IMR-90 (cell line): ENCODE measurements at regions not wholly inside any gene's neighbourhood (a gene's known extent, or its start where the extent isn't known, plus 50 kb on each side); places are given as distances from the start of the nearest gene placed in this dataset.

Experiments
- ATAC-seq: fragments of 200-7000 bp; cut with Tn5 transposase; 2 replicates; pipeline ENCODE4 v1.9.1; 2020; ENCODE audit warnings: low read depth, mild to moderate bottlenecking, moderate library complexity
- BruUV-seq: library from RNA; stranded (reverse); fragments of 400-500 nt; replicated peaks from 2 replicates; lab custom pipeline; 2021; lab: Mats Ljungman, UMichigan
- CTCF ChIA-PET: fragments of 300-600 bp; formaldehyde crosslinking; extraction: SDS; loops from one replicate; lab custom pipeline; 2021; ENCODE audit warnings: antibody characterized with exemption; lab: Yijun Ruan, JAX
- POLR2A ChIA-PET: fragments of 300-600 bp; sonication (Branson Sonifier 250); formaldehyde crosslinking; loops from one replicate; lab custom pipeline; 2022; ENCODE audit warnings: antibody characterized with exemption; ENCODE audit not compliant: unreplicated experiment; lab: Charles Lee
- DNase-seq: peaks from one replicate; pipeline ENCODE4 v3.0.0; 2013
- H2AFZ ChIP-seq: replicated peaks from 2 replicates; pipeline ENCODE3; 2013; ENCODE audit warnings: low read length, mild to moderate bottlenecking; ENCODE audit not compliant: poor library complexity
- H2AK5ac ChIP-seq: 2 replicates; pipeline ENCODE4 v1.6.1; 2013; ENCODE audit warnings: low read depth, low read length, inconsistent platforms
- H2AK9ac ChIP-seq: replicated peaks from 2 replicates; pipeline ENCODE3; 2013; ENCODE audit warnings: mild to moderate bottlenecking, low read depth, low read length, moderate library complexity; ENCODE audit not compliant: poor library complexity
- H2BK120ac ChIP-seq: 2 replicates; pipeline ENCODE4 v1.6.1; 2013; ENCODE audit warnings: low read depth, low read length, inconsistent platforms
- H2BK15ac ChIP-seq: 3 replicates; pipeline ENCODE4 v1.6.1; 2013; ENCODE audit warnings: low read depth, low read length, inconsistent platforms
- H2BK20ac ChIP-seq: 2 replicates; pipeline ENCODE4 v1.6.1; 2013; ENCODE audit warnings: low read depth, mild to moderate bottlenecking, inconsistent platforms, low read length, moderate library complexity
- H2BK5ac ChIP-seq: 2 replicates; pipeline ENCODE4 v1.6.1; 2013; ENCODE audit warnings: mild to moderate bottlenecking, low read depth, low read length, inconsistent platforms; ENCODE audit not compliant: poor library complexity, severe bottlenecking
- H3K14ac ChIP-seq: replicated peaks from 2 replicates; pipeline ENCODE4 v1.6.1; 2013; ENCODE audit warnings: low read depth, low read length, inconsistent platforms
- H3K18ac ChIP-seq: 2 replicates; pipeline ENCODE4 v1.6.1; 2013; ENCODE audit warnings: low read depth, low read length, control low read depth
- H3K23ac ChIP-seq: 2 replicates; pipeline ENCODE4 v1.6.1; 2013; ENCODE audit warnings: low read depth, low read length, inconsistent platforms
- H3K27ac ChIP-seq: 2 replicates; pipeline ENCODE4 v1.5.1; 2013; ENCODE audit warnings: mild to moderate bottlenecking, control low read depth, low read length; ENCODE audit not compliant: insufficient read depth
- H3K27me3 ChIP-seq: 2 replicates; pipeline ENCODE4 v1.6.1; 2013; ENCODE audit warnings: low read length; ENCODE audit not compliant: control insufficient read depth, insufficient read depth
- H3K36me3 ChIP-seq: 2 replicates; pipeline ENCODE4 v1.6.1; 2013; ENCODE audit warnings: low read length, mixed read lengths; ENCODE audit not compliant: control insufficient read depth, insufficient read depth
- H3K4ac ChIP-seq: 2 replicates; pipeline ENCODE4 v1.6.1; 2013; ENCODE audit warnings: low read depth, low read length, inconsistent platforms
- H3K4me1 ChIP-seq: 2 replicates; pipeline ENCODE4 v1.6.1; 2013; ENCODE audit warnings: low read length, mixed read lengths; ENCODE audit not compliant: control insufficient read depth, insufficient read depth
- H3K4me2 ChIP-seq: 2 replicates; pipeline ENCODE4 v1.6.1; 2013; ENCODE audit warnings: low read depth, mild to moderate bottlenecking, control low read depth, low read length, moderate library complexity
- H3K4me3 ChIP-seq: 2 replicates; pipeline ENCODE4 v1.5.1; 2013; ENCODE audit warnings: low read depth, mild to moderate bottlenecking, control low read depth, low read length, moderate library complexity; ENCODE audit not compliant: insufficient read depth
- H3K56ac ChIP-seq: 2 replicates; pipeline ENCODE4 v1.6.1; 2013; ENCODE audit warnings: low read length, inconsistent platforms; ENCODE audit not compliant: insufficient read depth; ENCODE audit errors: extremely low read depth
- H3K79me1 ChIP-seq, 2 experiments: 2 replicates each; pipeline ENCODE4 v1.6.1; 2013; ENCODE audit warnings: low read length in 2 of 2, inconsistent platforms in 1 of 2, low read depth in 1 of 2
- H3K9ac ChIP-seq: 2 replicates; pipeline ENCODE4 v1.6.1; 2013; ENCODE audit warnings: low read depth, low read length, control low read depth
- H3K9me1 ChIP-seq: 2 replicates; pipeline ENCODE4 v1.6.1; 2013; ENCODE audit warnings: low read length, inconsistent platforms; ENCODE audit not compliant: insufficient read depth
- H3K9me3 ChIP-seq: 2 replicates; pipeline ENCODE4 v1.6.1; 2013; ENCODE audit warnings: low read length; ENCODE audit not compliant: control insufficient read depth, insufficient read depth
- H4K20me1 ChIP-seq: 2 replicates; pipeline ENCODE4 v1.6.1; 2013; ENCODE audit warnings: low read length, inconsistent platforms; ENCODE audit not compliant: insufficient read depth
- H4K5ac ChIP-seq: 2 replicates; pipeline ENCODE4 v1.6.1; 2013; ENCODE audit warnings: mild to moderate bottlenecking, low read depth, low read length, control low read depth
- H4K8ac ChIP-seq, 2 experiments: 2 replicates each; pipeline ENCODE4 v1.6.1; 2013; ENCODE audit warnings: low read depth in 2 of 2, low read length in 2 of 2, control low read depth in 1 of 2, inconsistent platforms in 1 of 2
- H4K91ac ChIP-seq: 2 replicates; pipeline ENCODE4 v1.6.1; 2013; ENCODE audit warnings: low read depth, low read length, inconsistent platforms; ENCODE audit not compliant: insufficient read depth
- BHLHE40 ChIP-seq: fragments of 150-350 bp; IDR thresholded peaks from 2 replicates; pipeline ENCODE4 v1.6.1; 2016; ENCODE audit warnings: mild to moderate bottlenecking, low read depth, low read length
- CEBPB ChIP-seq: IDR thresholded peaks from 2 replicates; pipeline ENCODE4 v1.6.1; 2012; ENCODE audit warnings: low read depth, low read length, improper control_type of control experiment
- CHD1 ChIP-seq: IDR thresholded peaks from 2 replicates; pipeline ENCODE4 v1.6.1; 2012; ENCODE audit warnings: low read depth, low read length, improper control_type of control experiment
- CTCF ChIP-seq: conservative IDR thresholded peaks from 2 replicates; pipeline ENCODE4 v1.5.1; 2012; ENCODE audit warnings: mild to moderate bottlenecking, low read depth, low read length, improper control_type of control experiment
- ELK1 ChIP-seq: fragments of 150-350 bp; IDR thresholded peaks from 2 replicates; pipeline ENCODE4 v1.6.1; 2016; ENCODE audit warnings: low read depth, mild to moderate bottlenecking, low read length, moderate library complexity, borderline replicate concordance
- FOS ChIP-seq: fragments of 150-350 bp; IDR thresholded peaks from 2 replicates; pipeline ENCODE4 v1.6.1; 2016; ENCODE audit warnings: low read depth, low read length
- MAFK ChIP-seq: IDR thresholded peaks from 2 replicates; pipeline ENCODE4 v1.6.1; 2012; ENCODE audit warnings: low read depth, low read length, improper control_type of control experiment
- MAZ ChIP-seq: IDR thresholded peaks from 2 replicates; pipeline ENCODE4 v1.6.1; 2012; ENCODE audit warnings: low read depth, mild to moderate bottlenecking, low read length, improper control_type of control experiment, moderate library complexity, borderline replicate concordance
- NFE2L2 ChIP-seq: fragments of 150-350 bp; IDR thresholded peaks from 2 replicates; pipeline ENCODE4 v1.6.1; 2016; ENCODE audit warnings: low read depth, mild to moderate bottlenecking, low read length
- RAD21 ChIP-seq: IDR thresholded peaks from 2 replicates; pipeline ENCODE4 v1.6.1; 2012; ENCODE audit warnings: low read length, improper control_type of control experiment
- RCOR1 ChIP-seq: IDR thresholded peaks from 2 replicates; pipeline ENCODE4 v1.6.1; 2012; ENCODE audit warnings: mild to moderate bottlenecking, low read length, improper control_type of control experiment; ENCODE audit not compliant: insufficient replicate concordance
- SMC3 ChIP-seq: fragments of 150-350 bp; IDR thresholded peaks from 2 replicates; pipeline ENCODE4 v1.6.1; 2016; ENCODE audit warnings: low read depth, mild to moderate bottlenecking, antibody characterized with exemption, low read length, moderate library complexity
- USF2 ChIP-seq: fragments of 150-350 bp; IDR thresholded peaks from 2 replicates; pipeline ENCODE4 v1.6.1; 2017; ENCODE audit warnings: mild to moderate bottlenecking, antibody characterized with exemption, low read length, low read depth
- WGBS, 2 experiments: methylation state at CpG; one replicate each; pipeline versions ENCODE4 v1.1.5 to v1.1.7; 2013; ENCODE audit warnings: missing lambda C conversion rate in 2 of 2; ENCODE audit not compliant: insufficient read length in 1 of 2; ENCODE audit errors: extremely low coverage in 2 of 2; 5-methylcytosine and 5-hydroxymethylcytosine counted together
- dilution Hi-C: fragments of 300-500 bp; cut with HindIII; formaldehyde crosslinking; loops from one replicate; pipeline ENCODE4 v1.14.3; 2018; ENCODE audit warnings: low sequenced_read_pairs; ENCODE audit not compliant: unreplicated experiment
- in situ Hi-C: fragments of 300-500 bp; cut with MboI; formaldehyde crosslinking; loops from 3 replicates; pipeline ENCODE4 v1.14.3; 2019; ENCODE audit warnings: low sequenced_read_pairs, inconsistent platforms, mixed read lengths
- intact Hi-C: fragments of 100-400 bp; cut with micrococcal nuclease; formaldehyde crosslinking; loops from 2 replicates; pipeline ENCODE4 v1.10.0; 2022

DNA sequence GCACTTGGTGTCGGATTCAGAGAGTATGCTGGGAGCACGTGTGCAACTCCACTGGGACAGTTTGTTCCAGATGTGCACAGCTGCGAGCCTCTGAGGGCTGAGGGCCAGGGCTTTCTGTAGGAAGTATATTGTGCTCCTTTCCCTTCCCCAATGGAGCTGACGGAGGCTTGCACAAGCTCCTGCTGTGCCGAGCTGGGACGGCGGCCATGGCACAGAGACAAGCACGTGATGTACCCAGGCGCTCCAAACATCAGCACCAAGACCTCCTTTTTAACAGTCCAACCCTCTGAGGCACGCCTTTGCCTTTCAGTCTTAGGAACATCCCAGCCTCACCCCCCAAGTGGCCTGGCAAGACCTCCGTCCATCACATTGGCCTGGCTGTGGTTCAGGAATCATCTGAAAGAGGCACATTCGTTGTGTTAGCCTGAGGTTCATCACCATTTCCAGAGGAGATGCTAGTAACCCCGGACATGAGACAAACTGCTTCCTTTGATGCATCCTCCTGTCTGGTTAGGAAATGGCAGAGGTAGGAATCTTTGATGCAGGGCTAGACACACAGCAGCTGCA, 339.2 kb upstream of the KAZN start:
- Histone ChIP-seq H3K79me1 (no peaks in the 10 kb centered on the region), H3K4me1 (no peaks in the 10 kb centered on the region), H2BK5ac (no peak overlapping the region), H2BK20ac (no peak overlapping the region), H2BK120ac (no peak overlapping the region), H3K4me3 (no peak overlapping the region), H2BK15ac (no peak overlapping the region), H4K8ac (no peak overlapping the region), H4K91ac (no peak overlapping the region), H3K18ac (no peak overlapping the region), H2AK5ac (no peak overlapping the region), H3K27ac (no peak overlapping the region), H4K5ac (no peak overlapping the region), H3K36me3 (no peaks in the 10 kb centered on the region), H2AK9ac (no peak overlapping the region), H3K4me2 (no peak overlapping the region), H3K9ac (no peak overlapping the region), H3K14ac (no peak overlapping the region), H3K4ac (no peak overlapping the region), H3K9me3 (peaks cover 7% of the 10 kb centered on the region), H2AFZ (no peak overlapping the region), H3K56ac (no peak overlapping the region), H3K27me3 (no peaks in the 10 kb centered on the region; the same call in 1 of the 2 replicates), H3K23ac (no peak overlapping the region), H3K9me1 (no peaks in the 10 kb centered on the region), H4K20me1 (no peaks in the 10 kb centered on the region)
- dilution Hi-C loops: no loop called here
- no peak for ATAC-seq
- BruUV-seq: no TSS peak
- DNase-seq: no peak
- TF ChIP-seq CHD1: no peak
- TF ChIP-seq MAZ: no peak
- TF ChIP-seq CTCF: no peak
- no peak for TF ChIP-seq USF2
- no peak for TF ChIP-seq RCOR1
- TF ChIP-seq FOS: no peak
- TF ChIP-seq NFE2L2: no peak
- no peak for TF ChIP-seq BHLHE40
- no peak for TF ChIP-seq CEBPB
- no peak for TF ChIP-seq SMC3
- no peak for TF ChIP-seq RAD21
- TF ChIP-seq MAFK: no peak
- TF ChIP-seq ELK1: no peak
- in situ Hi-C loops: no loop called here
- intact Hi-C loops: no loop called here
- WGBS, 2 experiments: 17% methylated on average over 1 of the region's 13 CpGs; no CpG with 5 or more reads in 1 of the 2 experiments
- ChIA-PET POLR2A (no interaction called here), CTCF (no interaction called here)
